Pancreas (tissue), 10 donors: ENCODE measurements at regions not wholly inside any gene's neighbourhood (a gene's known extent, or its start where the extent isn't known, plus 50 kb on each side); places are given as distances from the start of the nearest gene placed in this dataset.
"Not testable (repeated sequence)": the region's sequence is repeated elsewhere in the genome, so short reads cannot be mapped to it uniquely, and the experiment has no call there.

Source experiments
- ATAC-seq, 4 donors: fragments of 200-7000 bp; cut with Tn5 transposase; one replicate each; pipeline versions ENCODE4 v1.8.0 to v1.9.1; 2020; ENCODE audit warnings: mild to moderate bottlenecking in 4 of 4, moderate library complexity in 4 of 4
- DNase-seq, 6 donors: peaks; one replicate each; pipeline ENCODE4 v3.0.0-alpha.2; 2020
- FAIRE-seq: peaks from 2 replicates; lab custom pipeline; 2012; peaks lifted over from hg19 to GRCh38; lab: Jason Lieb, UNC
- H3K27ac ChIP-seq, 4 donors: fragments of 200-600 bp; sonication (generic); 1 replicate in 3 of 4; 2 replicates in 1 of 4; pipeline versions ENCODE4 v1.5.0 to v1.8.0; 2020
- H3K27me3 ChIP-seq, 4 donors: fragments of 200-600 bp; one replicate each; pipeline ENCODE4 v1.8.0; 2021
- H3K36me3 ChIP-seq, 3 donors: fragments of 200-600 bp; sonication (generic) in 1 of 3; one replicate each; pipeline versions ENCODE4 v1.5.0 to v1.8.0; 2020 to 2021
- H3K4me1 ChIP-seq, 3 donors: fragments of 200-600 bp; one replicate each; pipeline ENCODE4 v1.8.0; 2021
- H3K4me3 ChIP-seq, 4 donors: fragments of 200-600 bp; sonication (generic) in 2 of 4; one replicate each; pipeline versions ENCODE4 v1.5.0 to v1.8.0; 2020 to 2021
- H3K9me3 ChIP-seq, 4 donors: fragments of 200-600 bp; one replicate each; pipeline ENCODE4 v1.8.0; 2021
- CTCF ChIP-seq, 4 donors: fragments of 200-600 bp; sonication (generic) in 3 of 4; IDR thresholded peaks; one replicate each; pipeline versions ENCODE4 v1.5.0 to v1.8.0; 2021; ENCODE audit warnings: antibody characterized with exemption in 4 of 4
- WGBS, 2 donors: extraction: QIAGEN DNeasy Blood & Tissue Kit; methylation state at CpG; one replicate each; pipeline ENCODE4 v1.1.7; 2013; 5-methylcytosine and 5-hydroxymethylcytosine counted together
- intact Hi-C, 3 donors: fragments of 100-400 bp; cut with DNase I; formaldehyde crosslinking; loops; one replicate each; pipeline versions ENCODE4 v1.11.1 to v1.14.2; 2022
- donor health status: healthy with polysubstance abuse.
- donor health status: DM: no; HTN: no; CAD: no; lungs with moderate emphysema.
- donor health status: DM: no; HTN: no; CAD: no.
- donor health status: control.
- donor health status: control.
- donor health status: Bipolar disorder and iron deficiency.
- donor health status: DM: yes; HTN: yes; CAD: no.
- donor health status: DM: no; HTN: no; CAD: no.
- donor health status: DM: no; HTN: no; CAD: no.
- donor health status: DM: yes; HTN: yes; CAD: no.

GRCh38 chr7:51850126-51850525 lies 533.5 kb upstream of the COBL start:
- intact Hi-C loops: no loop called here
- Histone ChIP-seq H3K27me3 (no peaks in the 10 kb centered on the region), H3K4me3 (no peak overlapping the region), H3K27ac (no peak overlapping the region), H3K4me1 (no peaks in the 10 kb centered on the region), H3K9me3 (peaks cover 0 to 3% (median 0%) of the 10 kb centered on the region in 4 donors), H3K36me3 (no peaks in the 10 kb centered on the region)
- ATAC-seq (no peak), FAIRE-seq (no peak), DNase-seq (no peak)
- 57 to 60% methylated on average over 2 of the region's 2 CpGs for WGBS, 2 donors
- TF ChIP-seq CTCF (IDR thresholded peaks at IDR 0.05): no peak

- FAIRE-seq: no peak
- intact Hi-C loops: no loop called here
- no peaks in the 10 kb centered on the region for H3K27me3 ChIP-seq
- H3K4me3 ChIP-seq: no peak overlapping the region
- peaks cover 0 to 3% (median 0%) of the 10 kb centered on the region in 4 donors for H3K9me3 ChIP-seq
- H3K36me3 ChIP-seq: no peaks in the 10 kb centered on the region
- TF ChIP-seq CTCF (IDR thresholded peaks at IDR 0.05): no peak
- no peak for DNase-seq
- WGBS, 2 donors: 15 to 27% methylated on average over 7 of the region's 7 CpGs
- ATAC-seq: no peak
- no peaks in the 10 kb centered on the region for H3K4me1 ChIP-seq
- H3K27ac ChIP-seq: no peak overlapping the region
Measured at GRCh38 chr7:51847461-51848134, 531.0 kb upstream of the COBL start.

- 58 to 67% methylated on average over 18 of the region's 18 CpGs for WGBS, 2 donors
- not testable (repeated sequence) for DNase-seq, FAIRE-seq
Measured at GRCh38 chr7:51839130-51839529, 522.5 kb upstream of the COBL start.

GRCh38 chr7:51827631-51828030 lies 511.0 kb upstream of the COBL start:
- no peak for FAIRE-seq

More at GRCh38 chr7:51839130-51839529, 522.5 kb upstream of the COBL start:
- H3K4me3 ChIP-seq, H3K4me1 ChIP-seq, H3K27me3 ChIP-seq, H3K9me3 ChIP-seq, H3K27ac ChIP-seq, intact Hi-C loops, ATAC-seq, H3K36me3 ChIP-seq: not testable (repeated sequence)

GRCh38 chr7:51824050-51824449 lies 507.4 kb upstream of the COBL start:
- no peak for TF ChIP-seq CTCF (IDR thresholded peaks at IDR 0.05)
- ATAC-seq: no peak
- Histone ChIP-seq H3K9me3 (no peaks in the 10 kb centered on the region), H3K27me3 (no peaks in the 10 kb centered on the region), H3K4me1 (no peaks in the 10 kb centered on the region), H3K27ac (no peak overlapping the region), H3K36me3 (no peaks in the 10 kb centered on the region), H3K4me3 (no peak overlapping the region)
- intact Hi-C loops: no loop called here
- no peak for DNase-seq
- 57 to 62% methylated on average over 7 of the region's 7 CpGs for WGBS, 2 donors
- FAIRE-seq: no peak

More at GRCh38 chr7:51827631-51828030, 511.0 kb upstream of the COBL start:
- no peak overlapping the region for H3K4me3 ChIP-seq
- H3K36me3 ChIP-seq: no peaks in the 10 kb centered on the region
- no peak overlapping the region for H3K27ac ChIP-seq
- ATAC-seq (no peak), DNase-seq (no peak)
- no peak for TF ChIP-seq CTCF (IDR thresholded peaks at IDR 0.05)
- peaks cover 0 to 5% (median 0%) of the 10 kb centered on the region in 4 donors for H3K9me3 ChIP-seq
- H3K4me1 ChIP-seq: no peaks in the 10 kb centered on the region
- 20 to 23% methylated on average over 2 of the region's 2 CpGs for WGBS, 2 donors
- H3K27me3 ChIP-seq: no peaks in the 10 kb centered on the region
- intact Hi-C loops: no loop called here
